HepG2 (cell line): ENCODE measurements at regions not wholly inside any gene's neighbourhood (a gene's known extent, or its start where the extent isn't known, plus 50 kb on each side); places are given as distances from the start of the nearest gene placed in this dataset.

Experiments used
- ATAC-seq: fragments of 200-7000 bp; cut with Tn5 transposase; 3 replicates; pipeline ENCODE4 v1.9.1; 2020; ENCODE audit warnings: mild to moderate bottlenecking, moderate library complexity
- BruUV-seq: library from RNA; stranded (reverse); fragments of 400-500 nt; replicated peaks from 2 replicates; lab custom pipeline; 2021; lab: Mats Ljungman, UMichigan
- CTCF ChIA-PET: fragments of 300-600 bp; formaldehyde crosslinking; extraction: SDS; loops from one replicate; lab custom pipeline; 2021; ENCODE audit warnings: low total read pairs, inconsistent platforms, low intra/inter-chr PET ratio; lab: Yijun Ruan, JAX
- POLR2A ChIA-PET: fragments of 350-600 bp; sonication (Branson Sonifier 250); formaldehyde crosslinking; loops from one replicate; lab custom pipeline; 2020; ENCODE audit warnings: antibody characterized with exemption, inconsistent platforms; lab: Yijun Ruan, JAX
- DNase-seq: peaks from one replicate; pipeline ENCODE4 v3.0.0-alpha.2; 2015; ENCODE audit warnings: low spot score
- FAIRE-seq: peaks from 3 replicates; lab custom pipeline; 2011; peaks lifted over from hg19 to GRCh38; lab: Jason Lieb, UNC
- H2AFZ ChIP-seq: one replicate; pipeline ENCODE4 v1.6.1; 2011; ENCODE audit warnings: low read length, inconsistent platforms
- H3K27ac ChIP-seq: fragments of 300-600 bp; 3 replicates; pipeline ENCODE4 v1.8.0; 2011; ENCODE audit warnings: mixed run types, mild to moderate bottlenecking, mixed read lengths, low read length, inconsistent platforms; ENCODE audit not compliant: insufficient read depth; ENCODE audit errors: extremely low read length
- H3K27me3 ChIP-seq, 2 experiments: fragments of 200-600 bp in 1 of 2; 2 replicates in 1 of 2; 3 replicates in 1 of 2; pipeline versions ENCODE4 v1.6.0 to v1.8.0; 2011; ENCODE audit warnings: low read length in 2 of 2, mild to moderate bottlenecking in 2 of 2, moderate library complexity in 2 of 2, inconsistent platforms in 1 of 2; ENCODE audit not compliant: insufficient read depth in 2 of 2, control insufficient read depth in 1 of 2
- H3K36me3 ChIP-seq, 2 experiments: fragments of 200-600 bp in 1 of 2; replicated peaks in 1 of 2; 2 replicates in 1 of 2; 3 replicates in 1 of 2; pipeline versions ENCODE4 v1.5.1 to v1.8.0; 2011; ENCODE audit warnings: low read length in 2 of 2, inconsistent platforms in 1 of 2; ENCODE audit not compliant: insufficient read depth in 2 of 2, control insufficient read depth in 1 of 2
- H3K4me1 ChIP-seq: 2 replicates; pipeline ENCODE4 v1.5.1; 2012; ENCODE audit warnings: low read length, inconsistent platforms; ENCODE audit not compliant: insufficient read depth
- H3K4me2 ChIP-seq: 2 replicates; pipeline ENCODE4 v1.6.0; 2011; ENCODE audit warnings: low read depth, low read length, inconsistent platforms
- H3K4me3 ChIP-seq, 3 experiments: fragments of 200-600 bp in 1 of 3; sonication (generic), shearing (Covaris generic) in 1 of 3; replicated peaks in 1 of 3; 2 replicates each; pipeline ENCODE4 v1.5.1; 2011 to 2016; ENCODE audit warnings: low read length in 3 of 3, inconsistent platforms in 2 of 3, low read depth in 2 of 3, mild to moderate bottlenecking in 2 of 3, control low read depth in 1 of 3, mixed read lengths in 1 of 3; ENCODE audit not compliant: insufficient read depth in 1 of 3
- H3K79me2 ChIP-seq: one replicate; pipeline ENCODE4 v1.6.1; 2011; ENCODE audit warnings: low read length, inconsistent platforms; ENCODE audit not compliant: insufficient read depth
- H3K9ac ChIP-seq: 2 replicates; pipeline ENCODE4 v1.6.0; 2011; ENCODE audit warnings: mild to moderate bottlenecking, low read depth, low read length, inconsistent platforms; ENCODE audit not compliant: insufficient read depth
- H3K9me3 ChIP-seq: 2 replicates; pipeline ENCODE4 v1.5.1; 2012; ENCODE audit warnings: mild to moderate bottlenecking, low read length
- H4K20me1 ChIP-seq: 2 replicates; pipeline ENCODE4 v1.6.0; 2011; ENCODE audit warnings: inconsistent platforms, mild to moderate bottlenecking, low read length, moderate library complexity; ENCODE audit not compliant: insufficient read depth
- DPF2 ChIP-seq: sonication (generic); formaldehyde crosslinking; IDR thresholded peaks from 2 replicates; pipeline ENCODE4 v1.4.0; 2020; ENCODE audit warnings: mild to moderate bottlenecking, low read depth, missing genetic modification reagents, borderline replicate concordance
- ZNF749 ChIP-seq: sonication (generic); formaldehyde crosslinking; IDR thresholded peaks from 2 replicates; pipeline ENCODE4 v1.8.0; 2022; ENCODE audit warnings: mild to moderate bottlenecking, missing genetic modification reagents, moderate library complexity, borderline replicate concordance
- WGBS: methylation state at CpG from one replicate; pipeline ENCODE4 v1.1.6; 2017; ENCODE audit warnings: low lambda C conversion rate; 5-methylcytosine and 5-hydroxymethylcytosine counted together
- in situ Hi-C: cut with HindIII; loops from 2 replicates; pipeline ENCODE4 v1.10.0; 2017; ENCODE audit warnings: low pct_unique_long_range_greater_than_20kb; ENCODE audit not compliant: extremely low pct_ligation_motif_present
- intact Hi-C: fragments of 100-400 bp; cut with micrococcal nuclease; formaldehyde crosslinking; loops from one replicate; pipeline ENCODE4 v1.10.0; 2022; ENCODE audit not compliant: unreplicated experiment
- TF ChIP-seq, protein P1 (sequence below): fragments of 450-650 bp; IDR thresholded peaks from 2 replicates; pipeline ENCODE4 v1.6.1; 2017
- TF ChIP-seq, protein P2 (sequence below): sonication (generic); formaldehyde crosslinking; IDR thresholded peaks from 2 replicates; pipeline ENCODE4 v1.9.0; 2021; ENCODE audit warnings: missing genetic modification reagents, borderline replicate concordance
- TF ChIP-seq, protein P3 (sequence below): sonication (generic); formaldehyde crosslinking; IDR thresholded peaks from 2 replicates; pipeline ENCODE4; 2020; ENCODE audit warnings: missing genetic modification reagents, mild to moderate bottlenecking, borderline replicate concordance

DNA sequence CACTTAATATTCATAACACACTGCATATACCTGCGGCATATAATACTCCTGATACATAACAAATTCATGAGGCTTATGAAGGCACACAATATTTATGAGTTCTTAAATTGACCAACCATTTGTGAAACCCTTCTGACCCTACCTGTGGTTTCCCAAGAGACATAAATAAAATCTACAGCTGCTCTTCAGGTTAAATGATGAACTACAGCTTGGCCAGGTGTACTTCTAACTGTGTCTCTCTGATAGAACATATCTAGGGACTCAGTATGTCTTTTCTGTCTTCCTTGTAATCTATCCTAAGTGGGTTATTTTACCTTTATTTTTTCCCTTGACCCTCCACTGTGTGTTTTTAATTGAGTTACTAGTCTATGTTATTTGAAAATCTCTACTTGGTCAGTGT lies 189.9 kb upstream of the UFM1 start:
- TF ChIP-seq, protein P1, sequence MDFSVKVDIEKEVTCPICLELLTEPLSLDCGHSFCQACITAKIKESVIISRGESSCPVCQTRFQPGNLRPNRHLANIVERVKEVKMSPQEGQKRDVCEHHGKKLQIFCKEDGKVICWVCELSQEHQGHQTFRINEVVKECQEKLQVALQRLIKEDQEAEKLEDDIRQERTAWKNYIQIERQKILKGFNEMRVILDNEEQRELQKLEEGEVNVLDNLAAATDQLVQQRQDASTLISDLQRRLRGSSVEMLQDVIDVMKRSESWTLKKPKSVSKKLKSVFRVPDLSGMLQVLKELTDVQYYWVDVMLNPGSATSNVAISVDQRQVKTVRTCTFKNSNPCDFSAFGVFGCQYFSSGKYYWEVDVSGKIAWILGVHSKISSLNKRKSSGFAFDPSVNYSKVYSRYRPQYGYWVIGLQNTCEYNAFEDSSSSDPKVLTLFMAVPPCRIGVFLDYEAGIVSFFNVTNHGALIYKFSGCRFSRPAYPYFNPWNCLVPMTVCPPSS = no peak
- no peak for TF ChIP-seq ZNF749 (CRISPR knock-in tag)
- TF ChIP-seq DPF2 (CRISPR knock-in tag) = no peak
- TF ChIP-seq, protein P2, sequence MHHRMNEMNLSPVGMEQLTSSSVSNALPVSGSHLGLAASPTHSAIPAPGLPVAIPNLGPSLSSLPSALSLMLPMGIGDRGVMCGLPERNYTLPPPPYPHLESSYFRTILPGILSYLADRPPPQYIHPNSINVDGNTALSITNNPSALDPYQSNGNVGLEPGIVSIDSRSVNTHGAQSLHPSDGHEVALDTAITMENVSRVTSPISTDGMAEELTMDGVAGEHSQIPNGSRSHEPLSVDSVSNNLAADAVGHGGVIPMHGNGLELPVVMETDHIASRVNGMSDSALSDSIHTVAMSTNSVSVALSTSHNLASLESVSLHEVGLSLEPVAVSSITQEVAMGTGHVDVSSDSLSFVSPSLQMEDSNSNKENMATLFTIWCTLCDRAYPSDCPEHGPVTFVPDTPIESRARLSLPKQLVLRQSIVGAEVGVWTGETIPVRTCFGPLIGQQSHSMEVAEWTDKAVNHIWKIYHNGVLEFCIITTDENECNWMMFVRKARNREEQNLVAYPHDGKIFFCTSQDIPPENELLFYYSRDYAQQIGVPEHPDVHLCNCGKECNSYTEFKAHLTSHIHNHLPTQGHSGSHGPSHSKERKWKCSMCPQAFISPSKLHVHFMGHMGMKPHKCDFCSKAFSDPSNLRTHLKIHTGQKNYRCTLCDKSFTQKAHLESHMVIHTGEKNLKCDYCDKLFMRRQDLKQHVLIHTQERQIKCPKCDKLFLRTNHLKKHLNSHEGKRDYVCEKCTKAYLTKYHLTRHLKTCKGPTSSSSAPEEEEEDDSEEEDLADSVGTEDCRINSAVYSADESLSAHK = no peak
- TF ChIP-seq, protein P3, sequence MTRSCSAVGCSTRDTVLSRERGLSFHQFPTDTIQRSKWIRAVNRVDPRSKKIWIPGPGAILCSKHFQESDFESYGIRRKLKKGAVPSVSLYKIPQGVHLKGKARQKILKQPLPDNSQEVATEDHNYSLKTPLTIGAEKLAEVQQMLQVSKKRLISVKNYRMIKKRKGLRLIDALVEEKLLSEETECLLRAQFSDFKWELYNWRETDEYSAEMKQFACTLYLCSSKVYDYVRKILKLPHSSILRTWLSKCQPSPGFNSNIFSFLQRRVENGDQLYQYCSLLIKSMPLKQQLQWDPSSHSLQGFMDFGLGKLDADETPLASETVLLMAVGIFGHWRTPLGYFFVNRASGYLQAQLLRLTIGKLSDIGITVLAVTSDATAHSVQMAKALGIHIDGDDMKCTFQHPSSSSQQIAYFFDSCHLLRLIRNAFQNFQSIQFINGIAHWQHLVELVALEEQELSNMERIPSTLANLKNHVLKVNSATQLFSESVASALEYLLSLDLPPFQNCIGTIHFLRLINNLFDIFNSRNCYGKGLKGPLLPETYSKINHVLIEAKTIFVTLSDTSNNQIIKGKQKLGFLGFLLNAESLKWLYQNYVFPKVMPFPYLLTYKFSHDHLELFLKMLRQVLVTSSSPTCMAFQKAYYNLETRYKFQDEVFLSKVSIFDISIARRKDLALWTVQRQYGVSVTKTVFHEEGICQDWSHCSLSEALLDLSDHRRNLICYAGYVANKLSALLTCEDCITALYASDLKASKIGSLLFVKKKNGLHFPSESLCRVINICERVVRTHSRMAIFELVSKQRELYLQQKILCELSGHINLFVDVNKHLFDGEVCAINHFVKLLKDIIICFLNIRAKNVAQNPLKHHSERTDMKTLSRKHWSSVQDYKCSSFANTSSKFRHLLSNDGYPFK (CRISPR knock-in tag) = no peak
- H3K9me3 ChIP-seq = peaks cover 59% of the 10 kb centered on the region
- POLR2A ChIA-PET = no interaction called here
- no peak for FAIRE-seq
- H3K4me2 ChIP-seq = no peak overlapping the region
- intact Hi-C loops = no loop called here
- H3K4me3 ChIP-seq = no peak overlapping the region
- ATAC-seq = no peak
- 0% methylated on average over 1 of the region's 1 CpG for WGBS
- CTCF ChIA-PET = no interaction called here
- no peak overlapping the region for H2AFZ ChIP-seq
- no TSS peak for BruUV-seq
- no peak overlapping the region for H3K9ac ChIP-seq
- H3K4me1 ChIP-seq = no peaks in the 10 kb centered on the region
- H4K20me1 ChIP-seq = no peaks in the 10 kb centered on the region
- in situ Hi-C loops = no loop called here
- no peak overlapping the region for H3K27ac ChIP-seq
- DNase-seq = no peak
- no peaks in the 10 kb centered on the region for H3K27me3 ChIP-seq
- no peaks in the 10 kb centered on the region for H3K36me3 ChIP-seq
- H3K79me2 ChIP-seq = no peaks in the 10 kb centered on the region
